Islet precursor cell (in vitro differentiated cells): ENCODE measurements at regions not wholly inside any gene's neighbourhood (a gene's known extent, or its start where the extent isn't known, plus 50 kb on each side); places are given as distances from the start of the nearest gene placed in this dataset.
"Not testable (repeated sequence)": the region's sequence is repeated elsewhere in the genome, so short reads cannot be mapped to it uniquely, and the experiment has no call there.

Experiments
- DNase-seq: peaks from one replicate; pipeline ENCODE4 v3.0.0-alpha.2; 2018

GRCh38 chr14:89743828-89744227, 210.7 kb downstream of the EFCAB11 start:
- DNase-seq = no peak

GRCh38 chr14:89740241-89740640, 214.3 kb downstream of the EFCAB11 start:
- DNase-seq = no peak

GRCh38 chr14:89736881-89737280, 217.6 kb downstream of the EFCAB11 start:
- DNase-seq = no peak

- DNase-seq = no peak
These were observed 223.1 kb downstream of the EFCAB11 start for GRCh38 chr14:89731396-89731933.

GRCh38 chr14:89730687-89731086, 223.8 kb downstream of the EFCAB11 start:
- no peak for DNase-seq

- no peak for DNase-seq
These were observed 225.6 kb downstream of the EFCAB11 start for GRCh38 chr14:89728964-89729363.

- not testable (repeated sequence) for DNase-seq
These were observed 228.3 kb downstream of the EFCAB11 start for GRCh38 chr14:89726226-89726625.

GRCh38 chr14:89724628-89724960, 229.9 kb downstream of the EFCAB11 start:
- peak; percentile 15 for DNase-seq

- no peak for DNase-seq
These were observed 230.5 kb downstream of the EFCAB11 start for GRCh38 chr14:89723930-89724627.

- no peak for DNase-seq
These were observed 232.6 kb downstream of the EFCAB11 start for GRCh38 chr14:89721956-89722355.

- DNase-seq = no peak
These were observed 233.5 kb downstream of the EFCAB11 start for GRCh38 chr14:89720741-89721729.

- DNase-seq = no peak
These were observed 234.3 kb downstream of the EFCAB11 start for GRCh38 chr14:89720076-89720687.

GRCh38 chr14:89719366-89720075, 235.0 kb downstream of the EFCAB11 start:
- DNase-seq = no peak

- no peak for DNase-seq
These were observed 245.4 kb downstream of the EFCAB11 start for GRCh38 chr14:89708982-89709625.

GRCh38 chr14:89707086-89707485, 247.4 kb downstream of the EFCAB11 start:
- DNase-seq = peak; percentile 16

- DNase-seq = no peak
These were observed 251.7 kb downstream of the EFCAB11 start for GRCh38 chr14:89702876-89703200.

- DNase-seq = peak; percentile 40
These were observed 252.3 kb downstream of the EFCAB11 start for GRCh38 chr14:89702073-89702875.

- peak; percentile 91 for DNase-seq
These were observed 253.1 kb downstream of the EFCAB11 start for GRCh38 chr14:89701211-89702043.

GRCh38 chr14:89700801-89701200, 253.7 kb downstream of the EFCAB11 start:
- DNase-seq = peak; percentile 33

- no peak for DNase-seq
These were observed 255.5 kb downstream of the EFCAB11 start for GRCh38 chr14:89699071-89699470.
